HAP-1 (cell line): ENCODE measurements at regions not wholly inside any gene's neighbourhood (a gene's known extent, or its start where the extent isn't known, plus 50 kb on each side); places are given as distances from the start of the nearest gene placed in this dataset.

Source experiments
- DNase-seq, 2 experiments: peaks; one replicate each; pipeline ENCODE4 v3.0.0-alpha.2; 2016 to 2020; ENCODE audit warnings: low spot score in 2 of 2
- H3K27me3 ChIP-seq: fragments of 250-450 bp; sonication (Bioruptor Pico); 2 replicates; pipeline ENCODE4 v1.5.1; 2020; ENCODE audit warnings: low read depth, mild to moderate bottlenecking, moderate library complexity
- H3K36me3 ChIP-seq: fragments of 250-450 bp; sonication (Bioruptor Pico); replicated peaks from 2 replicates; pipeline ENCODE4 v1.5.1; 2020; ENCODE audit warnings: mild to moderate bottlenecking
- H3K4me1 ChIP-seq: fragments of 250-450 bp; sonication (Bioruptor Pico); 2 replicates; pipeline ENCODE4 v1.5.1; 2020; ENCODE audit warnings: mild to moderate bottlenecking
- H3K4me3 ChIP-seq: fragments of 250-450 bp; sonication (Bioruptor Pico); 2 replicates; pipeline ENCODE4 v1.5.1; 2020; ENCODE audit warnings: mild to moderate bottlenecking, moderate library complexity
- H3K9me3 ChIP-seq: fragments of 250-450 bp; sonication (Bioruptor Pico); 2 replicates; pipeline ENCODE4 v1.5.1; 2020; ENCODE audit warnings: mild to moderate bottlenecking, moderate library complexity
- in situ Hi-C: fragments of 300-500 bp; cut with MboI; formaldehyde crosslinking; loops from 3 replicates; pipeline ENCODE4 v1.14.3; 2020; ENCODE audit warnings: low sequenced_read_pairs, inconsistent platforms, mixed read lengths

GRCh38 chr18:27274901-27275300 lies 89.8 kb upstream of the CHST9 start:
- H3K9me3 ChIP-seq: no peaks in the 10 kb centered on the region
- no peaks in the 10 kb centered on the region for H3K36me3 ChIP-seq
- no peak overlapping the region for H3K4me3 ChIP-seq
- no peaks in the 10 kb centered on the region for H3K4me1 ChIP-seq
- H3K27me3 ChIP-seq: no peaks in the 10 kb centered on the region
- in situ Hi-C loops: no loop called here
- DNase-seq: no peak

GRCh38 chr18:27270508-27270907 lies 85.4 kb upstream of the CHST9 start:
- Histone ChIP-seq H3K4me1 (no peaks in the 10 kb centered on the region), H3K27me3 (no peaks in the 10 kb centered on the region), H3K9me3 (no peaks in the 10 kb centered on the region), H3K36me3 (no peaks in the 10 kb centered on the region), H3K4me3 (no peak overlapping the region)
- DNase-seq: no peak
- in situ Hi-C loops: no loop called here

GRCh38 chr18:27263369-27263768 lies 78.3 kb upstream of the CHST9 start:
- Histone ChIP-seq H3K9me3 (no peaks in the 10 kb centered on the region), H3K27me3 (no peaks in the 10 kb centered on the region), H3K4me3 (no peak overlapping the region), H3K36me3 (no peaks in the 10 kb centered on the region), H3K4me1 (no peaks in the 10 kb centered on the region)
- in situ Hi-C loops: no loop called here
- no peak for DNase-seq

- no peak for DNase-seq
These were observed 76.9 kb upstream of the CHST9 start for GRCh38 chr18:27261769-27262549.

GRCh38 chr18:27253571-27253970 lies 68.5 kb upstream of the CHST9 start:
- in situ Hi-C loops: no loop called here
- Histone ChIP-seq H3K36me3 (no peaks in the 10 kb centered on the region), H3K27me3 (no peaks in the 10 kb centered on the region), H3K4me3 (no peak overlapping the region), H3K4me1 (no peaks in the 10 kb centered on the region), H3K9me3 (no peaks in the 10 kb centered on the region)
- DNase-seq: no peak

More at GRCh38 chr18:27261769-27262549, 76.9 kb upstream of the CHST9 start:
- Histone ChIP-seq H3K27me3 (no peaks in the 10 kb centered on the region), H3K36me3 (no peaks in the 10 kb centered on the region), H3K4me3 (no peak overlapping the region), H3K9me3 (no peaks in the 10 kb centered on the region), H3K4me1 (no peaks in the 10 kb centered on the region)
- in situ Hi-C loops: no loop called here

GRCh38 chr18:27250471-27250870 lies 65.4 kb upstream of the CHST9 start:
- H3K27me3 ChIP-seq: no peaks in the 10 kb centered on the region
- no peaks in the 10 kb centered on the region for H3K36me3 ChIP-seq
- H3K4me1 ChIP-seq: no peaks in the 10 kb centered on the region
- DNase-seq: no peak
- no peak overlapping the region for H3K4me3 ChIP-seq
- in situ Hi-C loops: no loop called here
- H3K9me3 ChIP-seq: no peaks in the 10 kb centered on the region

GRCh38 chr18:27249933-27250332 lies 64.8 kb upstream of the CHST9 start:
- Histone ChIP-seq H3K4me3 (no peak overlapping the region), H3K9me3 (no peaks in the 10 kb centered on the region), H3K27me3 (no peaks in the 10 kb centered on the region), H3K36me3 (no peaks in the 10 kb centered on the region), H3K4me1 (no peaks in the 10 kb centered on the region)
- in situ Hi-C loops: no loop called here
- no peak for DNase-seq

GRCh38 chr18:27244259-27244658 lies 59.2 kb upstream of the CHST9 start:
- H3K27me3 ChIP-seq: no peaks in the 10 kb centered on the region
- no peaks in the 10 kb centered on the region for H3K9me3 ChIP-seq
- DNase-seq: no peak
- no peaks in the 10 kb centered on the region for H3K36me3 ChIP-seq
- H3K4me1 ChIP-seq: no peaks in the 10 kb centered on the region
- no peak overlapping the region for H3K4me3 ChIP-seq
- in situ Hi-C loops: no loop called here

- Histone ChIP-seq H3K4me3 (no peak overlapping the region), H3K9me3 (no peaks in the 10 kb centered on the region), H3K27me3 (no peaks in the 10 kb centered on the region), H3K36me3 (no peaks in the 10 kb centered on the region), H3K4me1 (no peaks in the 10 kb centered on the region)
- in situ Hi-C loops: no loop called here
- DNase-seq: no peak
These were observed 57.4 kb upstream of the CHST9 start for GRCh38 chr18:27242392-27243047.

- Histone ChIP-seq H3K27me3 (no peaks in the 10 kb centered on the region), H3K4me1 (no peaks in the 10 kb centered on the region), H3K4me3 (no peak overlapping the region), H3K36me3 (no peaks in the 10 kb centered on the region), H3K9me3 (no peaks in the 10 kb centered on the region)
- no peak for DNase-seq
- in situ Hi-C loops: no loop called here
These were observed 55.3 kb upstream of the CHST9 start for GRCh38 chr18:27240383-27240782.

GRCh38 chr18:27239669-27240068 lies 54.6 kb upstream of the CHST9 start:
- in situ Hi-C loops: no loop called here
- Histone ChIP-seq H3K36me3 (no peaks in the 10 kb centered on the region), H3K9me3 (no peaks in the 10 kb centered on the region), H3K4me3 (no peak overlapping the region), H3K4me1 (no peaks in the 10 kb centered on the region), H3K27me3 (0 out of 2 replicates have a peak, but pooled peaks cover 2% of the 10 kb centered on the region)
- DNase-seq: no peak

- no peaks in the 10 kb centered on the region for H3K4me1 ChIP-seq
- DNase-seq: no peak
- H3K27me3 ChIP-seq: 0 out of 2 replicates have a peak, but pooled peaks cover 2% of the 10 kb centered on the region
- no peaks in the 10 kb centered on the region for H3K36me3 ChIP-seq
- no peak overlapping the region for H3K4me3 ChIP-seq
- in situ Hi-C loops: no loop called here
- no peaks in the 10 kb centered on the region for H3K9me3 ChIP-seq
These were observed 50.2 kb upstream of the CHST9 start for GRCh38 chr18:27235218-27235870.
